NB4 (cell line): ENCODE measurements at regions not wholly inside any gene's neighbourhood (a gene's known extent, or its start where the extent isn't known, plus 50 kb on each side); places are given as distances from the start of the nearest gene placed in this dataset.

Experiments used
- DNase-seq: peaks from one replicate; pipeline ENCODE4 v3.0.0; 2010; ENCODE audit warnings: low read depth
- H3K4me3 ChIP-seq: one replicate; pipeline ENCODE4 v1.5.1; 2011; ENCODE audit warnings: mild to moderate bottlenecking, low read depth, low read length, moderate library complexity
- MYC ChIP-seq: IDR thresholded peaks from 2 replicates; pipeline ENCODE4 v1.6.1; 2011; ENCODE audit warnings: low read depth, low read length
- POLR2A ChIP-seq: IDR thresholded peaks from 2 replicates; pipeline ENCODE4 v1.6.1; 2011; ENCODE audit warnings: mild to moderate bottlenecking; ENCODE audit not compliant: insufficient read length; ENCODE audit errors: extremely low read depth
- TF ChIP-seq, protein P1 (sequence below): IDR thresholded peaks from 2 replicates; pipeline ENCODE4 v1.6.1; 2011; ENCODE audit warnings: low read depth, low read length
- TF ChIP-seq, protein P2 (sequence below): IDR thresholded peaks from one replicate; pipeline ENCODE4 v1.5.1; 2012; ENCODE audit warnings: low read depth, low read length

DNA sequence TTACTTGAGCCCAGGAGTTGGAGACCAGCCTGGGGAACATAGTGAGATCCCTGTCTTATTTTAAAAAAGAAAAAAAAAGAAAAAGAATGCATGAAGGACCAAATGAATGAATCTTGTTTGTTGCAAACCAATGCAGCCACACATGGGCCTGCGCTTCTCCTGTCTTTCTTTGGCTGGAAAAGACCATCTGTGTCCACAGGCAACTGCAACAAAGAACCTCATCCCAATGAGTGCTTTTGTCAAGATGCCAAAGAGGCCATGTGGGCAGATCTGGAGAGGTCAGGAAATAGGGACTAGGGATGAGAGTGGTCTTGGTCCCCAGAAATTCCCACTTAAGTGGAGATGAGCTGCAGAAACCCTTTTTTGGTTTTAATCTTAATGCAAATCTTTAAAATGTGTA lies 49.8 kb upstream of the DUSP5 start:
- H3K4me3 ChIP-seq, result no peak overlapping the region
- TF ChIP-seq MYC (no peak), POLR2A (no peak)
- TF ChIP-seq, protein P1, sequence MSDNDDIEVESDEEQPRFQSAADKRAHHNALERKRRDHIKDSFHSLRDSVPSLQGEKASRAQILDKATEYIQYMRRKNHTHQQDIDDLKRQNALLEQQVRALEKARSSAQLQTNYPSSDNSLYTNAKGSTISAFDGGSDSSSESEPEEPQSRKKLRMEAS, result no peak
- TF ChIP-seq, protein P2, sequence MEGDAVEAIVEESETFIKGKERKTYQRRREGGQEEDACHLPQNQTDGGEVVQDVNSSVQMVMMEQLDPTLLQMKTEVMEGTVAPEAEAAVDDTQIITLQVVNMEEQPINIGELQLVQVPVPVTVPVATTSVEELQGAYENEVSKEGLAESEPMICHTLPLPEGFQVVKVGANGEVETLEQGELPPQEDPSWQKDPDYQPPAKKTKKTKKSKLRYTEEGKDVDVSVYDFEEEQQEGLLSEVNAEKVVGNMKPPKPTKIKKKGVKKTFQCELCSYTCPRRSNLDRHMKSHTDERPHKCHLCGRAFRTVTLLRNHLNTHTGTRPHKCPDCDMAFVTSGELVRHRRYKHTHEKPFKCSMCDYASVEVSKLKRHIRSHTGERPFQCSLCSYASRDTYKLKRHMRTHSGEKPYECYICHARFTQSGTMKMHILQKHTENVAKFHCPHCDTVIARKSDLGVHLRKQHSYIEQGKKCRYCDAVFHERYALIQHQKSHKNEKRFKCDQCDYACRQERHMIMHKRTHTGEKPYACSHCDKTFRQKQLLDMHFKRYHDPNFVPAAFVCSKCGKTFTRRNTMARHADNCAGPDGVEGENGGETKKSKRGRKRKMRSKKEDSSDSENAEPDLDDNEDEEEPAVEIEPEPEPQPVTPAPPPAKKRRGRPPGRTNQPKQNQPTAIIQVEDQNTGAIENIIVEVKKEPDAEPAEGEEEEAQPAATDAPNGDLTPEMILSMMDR, result no peak
- DNase-seq, result no peak
